Prostate gland (tissue), 2 donors: ENCODE measurements at regions not wholly inside any gene's neighbourhood (a gene's known extent, or its start where the extent isn't known, plus 50 kb on each side); places are given as distances from the start of the nearest gene placed in this dataset.

ENCODE experiments used
- CTCF ChIP-seq, 4 experiments: fragments of 200-600 bp in 2 of 4; fragments of 450-650 bp in 2 of 4; sonication (generic) in 2 of 4; IDR thresholded peaks; 1 replicate in 3 of 4; 2 replicates in 1 of 4; pipeline ENCODE4 v1.5.1; 2016 to 2019; ENCODE audit warnings: antibody characterized with exemption in 4 of 4, mild to moderate bottlenecking in 2 of 4, moderate library complexity in 2 of 4
- POLR2A ChIP-seq: fragments of 450-650 bp; IDR thresholded peaks from one replicate; pipeline ENCODE4 v1.6.1; 2016; ENCODE audit warnings: antibody characterized with exemption, mild to moderate bottlenecking
- POLR2AphosphoS5 ChIP-seq: sonication (generic); formaldehyde crosslinking; IDR thresholded peaks from one replicate; pipeline ENCODE4 v1.6.1; 2017; ENCODE audit warnings: antibody characterized with exemption

GRCh38 chr11:105489446-105489845 is 120.4 kb upstream of the GRIA4 start:
- TF ChIP-seq CTCF (IDR thresholded peaks at IDR 0.05) (no peak), POLR2AphosphoS5 (no peak), POLR2A (no peak)
